ENCODE measurements at regions not wholly inside any gene's neighbourhood (a gene's known extent, or its start where the extent isn't known, plus 50 kb on each side); places are given as distances from the start of the nearest gene placed in this dataset.

DNA sequence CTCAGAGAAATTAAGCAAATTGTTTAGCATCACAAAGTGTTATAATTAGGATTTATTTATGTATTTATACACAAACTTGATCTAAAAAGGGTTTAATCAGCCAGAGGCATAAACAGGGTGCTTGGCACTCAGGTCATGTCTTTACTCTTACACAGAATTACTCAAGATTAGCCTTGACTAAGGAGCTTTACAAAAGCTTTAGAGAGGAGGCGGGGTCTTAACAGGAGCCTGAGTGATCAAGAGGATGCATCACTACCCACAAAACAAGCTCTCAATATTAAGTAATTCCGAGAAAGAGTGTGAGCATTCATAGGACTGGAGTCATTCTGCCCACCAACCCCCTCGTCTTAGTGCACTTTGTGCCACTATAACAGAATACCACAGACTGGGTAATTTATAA is 103.0 kb downstream of the SPATA19 start:
- no peak for TF ChIP-seq EP300 (IDR thresholded peaks at IDR 0.05)
- TF ChIP-seq POLR2AphosphoS5 (IDR thresholded peaks at IDR 0.05) = no peak
- TF ChIP-seq, protein P1, sequence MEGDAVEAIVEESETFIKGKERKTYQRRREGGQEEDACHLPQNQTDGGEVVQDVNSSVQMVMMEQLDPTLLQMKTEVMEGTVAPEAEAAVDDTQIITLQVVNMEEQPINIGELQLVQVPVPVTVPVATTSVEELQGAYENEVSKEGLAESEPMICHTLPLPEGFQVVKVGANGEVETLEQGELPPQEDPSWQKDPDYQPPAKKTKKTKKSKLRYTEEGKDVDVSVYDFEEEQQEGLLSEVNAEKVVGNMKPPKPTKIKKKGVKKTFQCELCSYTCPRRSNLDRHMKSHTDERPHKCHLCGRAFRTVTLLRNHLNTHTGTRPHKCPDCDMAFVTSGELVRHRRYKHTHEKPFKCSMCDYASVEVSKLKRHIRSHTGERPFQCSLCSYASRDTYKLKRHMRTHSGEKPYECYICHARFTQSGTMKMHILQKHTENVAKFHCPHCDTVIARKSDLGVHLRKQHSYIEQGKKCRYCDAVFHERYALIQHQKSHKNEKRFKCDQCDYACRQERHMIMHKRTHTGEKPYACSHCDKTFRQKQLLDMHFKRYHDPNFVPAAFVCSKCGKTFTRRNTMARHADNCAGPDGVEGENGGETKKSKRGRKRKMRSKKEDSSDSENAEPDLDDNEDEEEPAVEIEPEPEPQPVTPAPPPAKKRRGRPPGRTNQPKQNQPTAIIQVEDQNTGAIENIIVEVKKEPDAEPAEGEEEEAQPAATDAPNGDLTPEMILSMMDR (IDR thresholded peaks at IDR 0.05) = no peak

Measured in esophagus muscularis mucosa (tissue), 4 donors.